NCI-H2196 treated with DMSO at 0.1 percent for 48 hours (cell line): ENCODE measurements at regions not wholly inside any gene's neighbourhood (a gene's known extent, or its start where the extent isn't known, plus 50 kb on each side); places are given as distances from the start of the nearest gene placed in this dataset.

ENCODE experiments used
- DNase-seq: peaks from one replicate; lab custom pipeline; 2025; ENCODE audit not compliant: unreplicated experiment; lab: John Stamatoyannopoulos, UW

- no peak for DNase-seq
These were observed 347.5 kb downstream of the SAMD5 start for GRCh38 chr6:147855803-147856482.

DNA sequence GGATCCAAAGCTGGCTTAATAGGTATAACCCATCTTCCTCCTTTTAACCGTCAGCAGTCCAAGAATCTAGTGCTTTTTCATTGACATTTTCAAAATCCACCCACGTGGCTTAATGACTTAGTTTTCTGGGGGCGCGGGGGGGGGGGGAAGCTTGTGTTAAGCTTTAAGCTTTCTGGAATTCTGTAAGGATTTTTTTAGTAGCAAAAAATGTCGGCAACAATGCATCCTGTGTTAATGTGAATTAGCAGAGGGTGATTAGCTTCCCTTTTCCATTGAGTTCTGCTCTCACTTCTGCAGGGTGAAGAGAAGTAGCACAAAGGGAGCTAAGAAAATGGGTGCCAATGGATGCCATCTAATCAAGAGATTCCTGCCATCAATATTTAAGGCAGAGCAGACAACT is 348.2 kb downstream of the SAMD5 start:
- no peak for DNase-seq

- DNase-seq, result no peak
These were observed 349.9 kb downstream of the SAMD5 start for GRCh38 chr6:147858421-147858820.

- no peak for DNase-seq
These were observed 350.6 kb downstream of the SAMD5 start for GRCh38 chr6:147859071-147859470.

- no peak for DNase-seq
These were observed 353.2 kb downstream of the SAMD5 start for GRCh38 chr6:147861696-147862095.

GRCh38 chr6:147867433-147868226 is 359.1 kb downstream of the SAMD5 start:
- DNase-seq, result no peak

- DNase-seq, result no peak
These were observed 360.1 kb downstream of the SAMD5 start for GRCh38 chr6:147868427-147869190.

GRCh38 chr6:147869201-147869600 is 360.7 kb downstream of the SAMD5 start:
- no peak for DNase-seq

DNA sequence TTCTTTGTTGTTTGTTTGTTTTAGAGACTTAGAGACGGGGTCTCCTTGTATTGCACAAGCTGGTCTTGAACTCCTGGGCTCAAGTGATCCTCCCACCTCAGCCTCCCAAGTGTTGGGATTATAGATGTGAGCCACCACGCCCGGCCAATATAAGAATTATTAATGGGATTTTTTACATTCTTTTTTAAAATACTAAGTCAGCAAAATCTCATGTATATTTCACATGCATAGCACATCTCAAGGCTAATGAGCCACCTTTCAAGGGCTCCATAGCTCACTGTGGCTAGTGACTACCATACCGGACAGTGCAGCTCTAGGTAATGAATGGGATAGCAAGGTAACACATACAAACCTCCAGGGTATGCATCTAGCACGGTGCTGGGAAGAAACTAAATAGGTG is 361.4 kb downstream of the SAMD5 start:
- DNase-seq, result no peak

DNA sequence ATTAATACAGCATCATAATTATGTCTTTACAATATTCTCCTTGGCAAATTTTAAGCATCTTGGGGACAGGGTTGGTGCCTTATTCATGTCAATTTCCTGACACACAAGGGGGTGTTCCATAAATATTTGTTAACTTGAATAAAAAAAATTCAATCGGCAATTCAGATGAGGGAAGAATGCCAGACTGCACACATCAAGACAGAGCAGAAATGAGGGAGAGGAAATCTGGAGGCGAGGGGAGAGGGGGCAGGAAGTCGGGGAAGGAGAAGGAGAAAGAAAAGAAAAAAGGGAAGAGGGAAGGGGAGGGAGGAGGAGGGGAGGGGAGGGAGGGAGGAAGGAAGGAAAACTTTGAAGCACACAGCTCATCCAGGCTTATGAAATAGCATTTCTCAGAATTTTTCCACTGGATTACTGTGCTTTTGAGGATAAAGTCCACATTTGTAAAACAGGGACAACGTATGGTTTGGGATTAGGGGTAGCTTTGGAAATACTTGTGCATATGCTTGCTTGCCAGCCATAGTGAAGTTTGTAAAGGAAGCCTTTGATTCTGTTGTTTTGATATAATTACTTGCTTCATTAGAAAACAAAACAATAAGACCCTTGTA is 362.1 kb downstream of the SAMD5 start:
- no peak for DNase-seq

- no peak for DNase-seq
These were observed 363.5 kb downstream of the SAMD5 start for GRCh38 chr6:147872002-147872401.

- DNase-seq, result no peak
These were observed 365.3 kb downstream of the SAMD5 start for GRCh38 chr6:147873816-147874215.

DNA sequence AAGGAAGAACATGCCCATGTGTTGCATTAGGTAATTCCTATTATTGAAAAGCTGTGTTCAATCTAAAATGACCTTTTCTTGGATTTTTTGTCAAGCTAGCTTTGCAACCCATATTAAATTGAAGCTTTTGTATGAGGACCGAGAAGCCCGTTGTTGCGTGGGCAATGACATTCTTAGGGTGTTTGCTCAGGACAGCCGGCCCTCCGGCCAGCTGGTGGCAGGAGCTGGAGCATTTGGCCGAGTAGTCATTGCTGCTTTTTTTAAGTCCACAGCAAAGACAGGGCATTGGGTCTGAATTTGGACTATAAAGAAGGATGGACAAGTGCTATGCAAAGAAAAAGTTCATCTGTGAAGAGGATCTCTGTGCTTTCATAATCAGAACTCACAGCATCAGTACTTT is 365.8 kb downstream of the SAMD5 start:
- no peak for DNase-seq

GRCh38 chr6:147879031-147879580 is 370.6 kb downstream of the SAMD5 start:
- DNase-seq, result no peak

- DNase-seq, result no peak
These were observed 372.9 kb downstream of the SAMD5 start for GRCh38 chr6:147881432-147881831.

DNA sequence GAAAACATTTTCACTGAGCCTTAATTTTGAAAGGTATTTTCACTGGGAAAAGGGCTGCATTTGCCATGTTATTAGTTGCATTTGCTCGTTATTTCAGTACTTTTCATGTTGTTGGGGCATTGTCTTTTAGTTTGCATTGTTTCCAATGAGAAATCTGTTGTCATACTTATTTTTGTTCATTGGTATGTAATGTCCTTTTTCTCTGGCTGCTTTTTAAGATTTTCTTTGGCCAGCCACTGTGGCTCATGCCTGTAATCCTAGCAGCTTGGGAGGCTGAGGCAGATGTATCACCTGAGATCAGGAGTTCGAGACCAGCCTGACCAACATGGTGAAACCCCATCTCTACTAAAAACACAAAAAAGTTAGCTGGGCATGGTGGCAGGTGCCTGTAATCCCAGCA is 379.9 kb downstream of the SAMD5 start:
- no peak for DNase-seq

GRCh38 chr6:147891671-147892070 is 383.2 kb downstream of the SAMD5 start:
- DNase-seq, result no peak

DNA sequence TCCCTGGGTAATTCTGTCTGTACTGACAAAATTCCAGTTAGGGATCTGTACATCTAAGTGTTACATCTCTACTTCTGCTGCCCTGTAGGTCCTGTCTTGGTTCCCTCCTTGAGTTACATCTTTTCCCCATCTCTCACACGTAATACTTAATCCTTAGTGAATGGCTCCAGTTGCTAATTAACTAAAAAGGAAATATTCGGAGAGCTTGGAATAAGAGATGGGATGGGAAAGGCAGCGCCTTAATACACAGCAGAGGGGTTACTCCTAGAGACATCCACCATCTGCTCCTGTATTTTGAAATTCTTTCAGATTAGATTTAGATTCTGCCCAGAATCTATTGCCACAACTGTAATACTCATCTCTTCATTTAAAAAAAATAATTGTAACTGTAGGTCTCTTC is 384.0 kb downstream of the SAMD5 start:
- no peak for DNase-seq

DNA sequence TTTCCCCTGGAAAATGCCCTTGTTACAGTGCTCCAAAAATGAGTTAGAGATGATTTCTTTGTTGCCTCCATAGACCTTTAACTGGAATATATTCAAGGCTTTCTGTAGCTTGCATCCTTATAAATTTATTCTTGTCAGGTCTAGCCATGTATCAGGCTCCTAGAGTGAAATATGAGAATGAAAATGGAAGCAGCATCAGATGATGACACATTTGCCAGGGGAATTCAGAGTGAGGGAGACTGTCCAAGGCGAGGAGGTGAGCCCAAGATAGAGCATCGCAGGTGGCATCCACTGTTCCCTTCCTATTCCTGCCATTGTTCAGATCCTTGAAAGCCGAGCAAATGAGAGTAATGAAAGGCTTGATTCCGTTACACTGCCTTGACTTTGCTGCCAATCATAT is 386.8 kb downstream of the SAMD5 start:
- no peak for DNase-seq

- no peak for DNase-seq
These were observed 391.8 kb downstream of the SAMD5 start for GRCh38 chr6:147900247-147900830.

DNA sequence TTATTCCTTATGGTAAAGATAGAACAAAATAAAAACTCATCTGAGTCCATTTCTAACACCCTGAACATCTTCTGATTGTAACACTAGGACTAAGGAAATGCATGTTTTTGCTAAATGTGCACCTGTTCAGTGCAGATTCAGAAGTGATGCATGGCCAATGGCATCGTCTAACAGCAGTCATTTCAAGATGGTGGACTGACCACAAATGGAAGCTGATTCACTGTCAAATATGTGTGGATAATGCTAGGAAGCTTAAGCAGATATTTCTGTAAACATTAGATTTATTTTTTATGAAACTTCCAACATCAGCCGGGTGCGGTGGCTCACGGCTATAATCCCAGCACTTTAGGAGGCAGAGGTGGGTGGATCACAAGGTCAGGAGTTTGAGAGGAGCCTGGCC is 394.8 kb downstream of the SAMD5 start:
- no peak for DNase-seq
